ENCODE measurements at regions not wholly inside any gene's neighbourhood (a gene's known extent, or its start where the extent isn't known, plus 50 kb on each side); places are given as distances from the start of the nearest gene placed in this dataset.

DNA sequence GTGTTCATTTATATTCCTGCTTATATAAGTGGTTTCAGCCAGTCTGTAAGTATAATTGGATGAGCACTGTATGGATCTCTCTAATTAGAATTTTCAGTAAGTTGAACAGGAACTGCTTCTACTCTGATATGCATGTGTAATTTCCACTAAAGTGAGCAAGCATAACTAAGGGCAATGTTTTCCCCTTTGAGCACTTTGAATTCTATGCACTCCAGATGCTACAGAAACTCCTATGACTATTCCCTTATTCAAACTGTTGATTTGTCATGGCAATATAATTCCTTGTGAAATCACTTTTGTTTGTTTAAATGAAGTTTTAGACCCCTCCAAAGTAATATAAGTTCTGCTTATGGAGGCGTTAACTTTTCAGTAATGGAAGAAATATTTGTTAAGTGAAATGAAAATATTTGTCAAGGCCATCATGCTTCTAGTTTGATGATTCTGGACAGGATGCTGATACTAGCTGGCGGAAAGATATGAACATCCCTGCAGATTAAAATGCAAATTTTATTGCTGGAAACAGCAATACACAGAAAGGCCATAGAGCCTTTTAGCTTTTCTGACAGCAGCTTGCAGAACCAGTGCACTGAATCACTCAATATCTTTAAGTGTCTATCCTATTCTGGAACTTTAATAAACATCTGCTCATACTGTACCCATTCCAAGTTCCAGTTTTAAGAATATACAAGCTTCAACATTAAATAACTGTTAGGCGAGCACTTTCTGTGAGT lies 1460.8 kb downstream of the RAPGEF2 start:
- TF ChIP-seq, protein P1, sequence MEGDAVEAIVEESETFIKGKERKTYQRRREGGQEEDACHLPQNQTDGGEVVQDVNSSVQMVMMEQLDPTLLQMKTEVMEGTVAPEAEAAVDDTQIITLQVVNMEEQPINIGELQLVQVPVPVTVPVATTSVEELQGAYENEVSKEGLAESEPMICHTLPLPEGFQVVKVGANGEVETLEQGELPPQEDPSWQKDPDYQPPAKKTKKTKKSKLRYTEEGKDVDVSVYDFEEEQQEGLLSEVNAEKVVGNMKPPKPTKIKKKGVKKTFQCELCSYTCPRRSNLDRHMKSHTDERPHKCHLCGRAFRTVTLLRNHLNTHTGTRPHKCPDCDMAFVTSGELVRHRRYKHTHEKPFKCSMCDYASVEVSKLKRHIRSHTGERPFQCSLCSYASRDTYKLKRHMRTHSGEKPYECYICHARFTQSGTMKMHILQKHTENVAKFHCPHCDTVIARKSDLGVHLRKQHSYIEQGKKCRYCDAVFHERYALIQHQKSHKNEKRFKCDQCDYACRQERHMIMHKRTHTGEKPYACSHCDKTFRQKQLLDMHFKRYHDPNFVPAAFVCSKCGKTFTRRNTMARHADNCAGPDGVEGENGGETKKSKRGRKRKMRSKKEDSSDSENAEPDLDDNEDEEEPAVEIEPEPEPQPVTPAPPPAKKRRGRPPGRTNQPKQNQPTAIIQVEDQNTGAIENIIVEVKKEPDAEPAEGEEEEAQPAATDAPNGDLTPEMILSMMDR (IDR thresholded peaks at IDR 0.05 in 2 of 3, conservative IDR thresholded peaks at IDR 0.05 in 1 of 3; ENCODE audit: borderline replicate concordance in 1 of 3, insufficient read depth in 1 of 3, low read depth in 2 of 3, low read length in 2 of 3) = no peak
- TF ChIP-seq ZFX (IDR thresholded peaks at IDR 0.05) (no peak), EZH2 (IDR thresholded peaks at IDR 0.05) (no peak), POLR2A (IDR thresholded peaks at IDR 0.05; ENCODE audit: borderline replicate concordance, extremely low read depth, insufficient read depth, insufficient read length) (no peak), ATF3 (IDR thresholded peaks at IDR 0.05) (no peak), RAD21 (IDR thresholded peaks at IDR 0.05; ENCODE audit: low read depth) (no peak)
- TF ChIP-seq, protein P2, sequence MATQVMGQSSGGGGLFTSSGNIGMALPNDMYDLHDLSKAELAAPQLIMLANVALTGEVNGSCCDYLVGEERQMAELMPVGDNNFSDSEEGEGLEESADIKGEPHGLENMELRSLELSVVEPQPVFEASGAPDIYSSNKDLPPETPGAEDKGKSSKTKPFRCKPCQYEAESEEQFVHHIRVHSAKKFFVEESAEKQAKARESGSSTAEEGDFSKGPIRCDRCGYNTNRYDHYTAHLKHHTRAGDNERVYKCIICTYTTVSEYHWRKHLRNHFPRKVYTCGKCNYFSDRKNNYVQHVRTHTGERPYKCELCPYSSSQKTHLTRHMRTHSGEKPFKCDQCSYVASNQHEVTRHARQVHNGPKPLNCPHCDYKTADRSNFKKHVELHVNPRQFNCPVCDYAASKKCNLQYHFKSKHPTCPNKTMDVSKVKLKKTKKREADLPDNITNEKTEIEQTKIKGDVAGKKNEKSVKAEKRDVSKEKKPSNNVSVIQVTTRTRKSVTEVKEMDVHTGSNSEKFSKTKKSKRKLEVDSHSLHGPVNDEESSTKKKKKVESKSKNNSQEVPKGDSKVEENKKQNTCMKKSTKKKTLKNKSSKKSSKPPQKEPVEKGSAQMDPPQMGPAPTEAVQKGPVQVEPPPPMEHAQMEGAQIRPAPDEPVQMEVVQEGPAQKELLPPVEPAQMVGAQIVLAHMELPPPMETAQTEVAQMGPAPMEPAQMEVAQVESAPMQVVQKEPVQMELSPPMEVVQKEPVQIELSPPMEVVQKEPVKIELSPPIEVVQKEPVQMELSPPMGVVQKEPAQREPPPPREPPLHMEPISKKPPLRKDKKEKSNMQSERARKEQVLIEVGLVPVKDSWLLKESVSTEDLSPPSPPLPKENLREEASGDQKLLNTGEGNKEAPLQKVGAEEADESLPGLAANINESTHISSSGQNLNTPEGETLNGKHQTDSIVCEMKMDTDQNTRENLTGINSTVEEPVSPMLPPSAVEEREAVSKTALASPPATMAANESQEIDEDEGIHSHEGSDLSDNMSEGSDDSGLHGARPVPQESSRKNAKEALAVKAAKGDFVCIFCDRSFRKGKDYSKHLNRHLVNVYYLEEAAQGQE (IDR thresholded peaks at IDR 0.05; ENCODE audit: low read depth) = no peak

Data from HCT116 (cell line).